Upper lobe of right lung (tissue), 1 donor: ENCODE measurements at regions not wholly inside any gene's neighbourhood (a gene's known extent, or its start where the extent isn't known, plus 50 kb on each side); places are given as distances from the start of the nearest gene placed in this dataset.

Experiments
- ATAC-seq: fragments of 200-7000 bp; cut with Tn5 transposase; one replicate; pipeline ENCODE4 v1.9.1; 2020; ENCODE audit warnings: mild to moderate bottlenecking, moderate library complexity
- DNase-seq: peaks from one replicate; pipeline ENCODE4 v3.0.0-alpha.2; 2020
- H3K27ac ChIP-seq: fragments of 200-600 bp; one replicate; pipeline ENCODE4 v1.8.0; 2022
- H3K27me3 ChIP-seq: fragments of 200-600 bp; one replicate; pipeline ENCODE4 v1.8.0; 2022; ENCODE audit warnings: mild to moderate bottlenecking
- H3K36me3 ChIP-seq: fragments of 200-600 bp; one replicate; pipeline ENCODE4 v1.8.0; 2022
- H3K4me1 ChIP-seq: fragments of 200-600 bp; one replicate; pipeline ENCODE4 v1.8.0; 2022
- H3K4me3 ChIP-seq: fragments of 200-600 bp; one replicate; pipeline ENCODE4 v1.8.0; 2022; ENCODE audit warnings: mild to moderate bottlenecking
- H3K9me3 ChIP-seq: fragments of 200-600 bp; one replicate; pipeline ENCODE4 v1.8.0; 2022
- CTCF ChIP-seq: fragments of 200-600 bp; IDR thresholded peaks from one replicate; pipeline ENCODE4 v1.8.0; 2022; ENCODE audit warnings: antibody characterized with exemption
- intact Hi-C: fragments of 100-400 bp; cut with DNase I; formaldehyde crosslinking; loops from one replicate; pipeline ENCODE4 v1.11.0; 2022
- donor health status: DM: no; HTN: yes; CAD: no; lungs with severe emphysema.

DNA sequence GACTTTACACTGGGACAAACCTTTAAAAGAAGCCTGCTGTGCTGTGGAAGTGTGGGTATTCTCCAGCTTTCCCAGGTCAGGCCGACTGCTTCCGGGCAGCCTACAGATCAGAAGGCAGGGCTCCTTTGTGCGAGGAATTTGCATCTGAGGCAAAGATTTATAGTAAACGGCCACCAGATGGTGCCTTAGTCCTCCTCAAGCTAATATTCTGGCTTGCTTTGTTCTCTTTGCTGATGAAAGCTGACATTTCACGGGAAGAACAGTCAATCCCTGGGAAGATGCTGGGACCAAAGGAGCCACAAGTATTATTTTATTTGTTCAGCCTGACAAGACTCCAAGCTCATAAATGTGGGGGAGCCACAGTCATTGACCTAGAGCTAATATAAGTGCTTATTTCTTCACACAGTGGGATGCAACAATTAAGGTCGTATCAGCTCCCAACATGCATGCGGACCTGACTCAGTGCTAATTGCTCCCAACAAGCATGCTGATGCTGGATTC, 120.7 kb upstream of the TRIM2 start:
- Histone ChIP-seq H3K36me3 (no peaks in the 10 kb centered on the region), H3K4me3 (no peak overlapping the region), H3K27me3 (no peaks in the 10 kb centered on the region), H3K4me1 (peaks cover 5% of the 10 kb centered on the region), H3K27ac (no peak overlapping the region), H3K9me3 (no peaks in the 10 kb centered on the region)
- no peak for DNase-seq
- intact Hi-C loops = loop anchor here (10.0 kb wide), 1 partner anchor 239 kb away; no protein-coding TSS in a partner anchor
- peak; percentile 65 for TF ChIP-seq CTCF
- peak; percentile 82 for ATAC-seq

- no peak overlapping the region for H3K4me3 ChIP-seq
- no peak for TF ChIP-seq CTCF
- no peaks in the 10 kb centered on the region for H3K36me3 ChIP-seq
- no peaks in the 10 kb centered on the region for H3K9me3 ChIP-seq
- no peaks in the 10 kb centered on the region for H3K27me3 ChIP-seq
- ATAC-seq (no peak), DNase-seq (no peak)
- intact Hi-C loops = loop anchor here (10.0 kb wide), 1 partner anchor 240 kb away; no protein-coding TSS in a partner anchor
- no peak overlapping the region for H3K27ac ChIP-seq
- peaks cover 5% of the 10 kb centered on the region for H3K4me1 ChIP-seq
Measured at GRCh38 chr4:153084224-153084979, 119.8 kb upstream of the TRIM2 start.

- Histone ChIP-seq H3K27me3 (no peaks in the 10 kb centered on the region), H3K9me3 (no peaks in the 10 kb centered on the region), H3K4me1 (peaks cover 5% of the 10 kb centered on the region), H3K4me3 (no peak overlapping the region), H3K27ac (no peak overlapping the region), H3K36me3 (no peaks in the 10 kb centered on the region)
- TF ChIP-seq CTCF = no peak
- DNase-seq = peak; percentile 86
- intact Hi-C loops = loop anchor here (10.0 kb wide), 1 partner anchor 240 kb away; no protein-coding TSS in a partner anchor
- peak; percentile 90 for ATAC-seq
Measured at GRCh38 chr4:153084980-153085630, 119.1 kb upstream of the TRIM2 start.

- intact Hi-C loops = loop anchor here (10.0 kb wide), 1 partner anchor 243 kb away; no protein-coding TSS in a partner anchor
Measured at GRCh38 chr4:153087671-153088194, 116.5 kb upstream of the TRIM2 start.

GRCh38 chr4:153089742-153090141, 114.5 kb upstream of the TRIM2 start:
- TF ChIP-seq CTCF = no peak
- no peak for DNase-seq
- intact Hi-C loops = loop anchor here (10.0 kb wide), 1 partner anchor 245 kb away; no protein-coding TSS in a partner anchor
- Histone ChIP-seq H3K9me3 (no peaks in the 10 kb centered on the region), H3K27ac (no peak overlapping the region), H3K4me3 (no peak overlapping the region), H3K27me3 (no peaks in the 10 kb centered on the region), H3K36me3 (no peaks in the 10 kb centered on the region), H3K4me1 (peaks cover 5% of the 10 kb centered on the region)
- no peak for ATAC-seq

More at GRCh38 chr4:153087671-153088194, 116.5 kb upstream of the TRIM2 start:
- no peak for DNase-seq
- no peaks in the 10 kb centered on the region for H3K36me3 ChIP-seq
- ATAC-seq = no peak
- no peak overlapping the region for H3K4me3 ChIP-seq
- no peak overlapping the region for H3K27ac ChIP-seq
- no peaks in the 10 kb centered on the region for H3K27me3 ChIP-seq
- H3K4me1 ChIP-seq = peaks cover 5% of the 10 kb centered on the region
- TF ChIP-seq CTCF = no peak
- H3K9me3 ChIP-seq = no peaks in the 10 kb centered on the region
